Vagina (tissue), 2 donors: ENCODE measurements at regions not wholly inside any gene's neighbourhood (a gene's known extent, or its start where the extent isn't known, plus 50 kb on each side); places are given as distances from the start of the nearest gene placed in this dataset.

ENCODE experiments used
- CTCF ChIP-seq, 3 experiments: fragments of 450-650 bp in 2 of 3; fragments of 200-600 bp in 1 of 3; sonication (generic) in 1 of 3; IDR thresholded peaks; one replicate each; pipeline ENCODE4 v1.5.1; 2017 to 2019; ENCODE audit warnings: antibody characterized with exemption in 3 of 3, mild to moderate bottlenecking in 2 of 3, moderate library complexity in 2 of 3
- POLR2A ChIP-seq, 2 donors: fragments of 450-650 bp; IDR thresholded peaks; one replicate each; pipeline ENCODE4 v1.6.1; 2017; ENCODE audit warnings: antibody characterized with exemption in 2 of 2, mild to moderate bottlenecking in 2 of 2, moderate library complexity in 2 of 2
- POLR2AphosphoS5 ChIP-seq, 2 donors: sonication (generic); formaldehyde crosslinking; IDR thresholded peaks; one replicate each; pipeline ENCODE4 v1.9.0; 2017; ENCODE audit warnings: antibody characterized with exemption in 2 of 2, mild to moderate bottlenecking in 2 of 2, low read depth in 1 of 2; ENCODE audit not compliant: insufficient read depth in 1 of 2

GRCh38 chrX:134745636-134746409 is 51.2 kb downstream of the PABIR2 start:
- TF ChIP-seq POLR2A (IDR thresholded peaks at IDR 0.05) (no peak), CTCF (IDR thresholded peaks at IDR 0.05) (no peak), POLR2AphosphoS5 (IDR thresholded peaks at IDR 0.05; ENCODE audit: insufficient read depth in 1 of 2, low read depth in 1 of 2) (no peak)
